Lung (tissue), 11 donors: ENCODE measurements at regions not wholly inside any gene's neighbourhood (a gene's known extent, or its start where the extent isn't known, plus 50 kb on each side); places are given as distances from the start of the nearest gene placed in this dataset.

ENCODE experiments used
- ATAC-seq: fragments of 200-7000 bp; cut with Tn5 transposase; one replicate; pipeline ENCODE4 v1.9.1; 2020; ENCODE audit warnings: moderate number of reproducible peaks; ENCODE audit not compliant: insufficient read depth, low FRiP score
- DNase-seq, 3 donors: peaks; one replicate each; pipeline ENCODE4 v3.0.0-alpha.2; 2013 to 2017
- H3K27ac ChIP-seq, 2 donors: one replicate each; pipeline ENCODE4 v1.5.1; 2013; ENCODE audit warnings: mild to moderate bottlenecking in 2 of 2, moderate library complexity in 2 of 2, control low read depth in 1 of 2, inconsistent platforms in 1 of 2, low read depth in 1 of 2, low read length in 1 of 2
- H3K27me3 ChIP-seq, 3 donors: one replicate each; pipeline ENCODE4 v1.5.1; 2013; ENCODE audit warnings: low read length in 2 of 3; ENCODE audit not compliant: control insufficient read depth in 3 of 3, insufficient read depth in 3 of 3
- H3K36me3 ChIP-seq, 4 donors: one replicate each; pipeline ENCODE4 v1.5.1; 2013; ENCODE audit warnings: low read length in 4 of 4, mild to moderate bottlenecking in 1 of 4, moderate library complexity in 1 of 4; ENCODE audit not compliant: control insufficient read depth in 4 of 4, insufficient read depth in 4 of 4
- H3K4me1 ChIP-seq, 5 donors: one replicate each; pipeline ENCODE4 v1.5.1; 2013; ENCODE audit warnings: low read length in 5 of 5, mild to moderate bottlenecking in 2 of 5, moderate library complexity in 1 of 5; ENCODE audit not compliant: control insufficient read depth in 5 of 5, insufficient read depth in 5 of 5
- H3K4me3 ChIP-seq: one replicate; pipeline ENCODE4 v1.5.1; 2013; ENCODE audit warnings: mild to moderate bottlenecking, control low read depth, moderate library complexity
- H3K9ac ChIP-seq, 2 donors: one replicate each; pipeline ENCODE4 v1.5.1; 2013; ENCODE audit warnings: low read length in 2 of 2, control low read depth in 1 of 2; ENCODE audit not compliant: insufficient read depth in 1 of 2
- H3K9me3 ChIP-seq, 4 donors: one replicate each; pipeline ENCODE4 v1.5.1; 2013; ENCODE audit warnings: low read length in 3 of 4, mild to moderate bottlenecking in 1 of 4, moderate library complexity in 1 of 4; ENCODE audit not compliant: control insufficient read depth in 4 of 4, insufficient read depth in 3 of 4
- WGBS, 2 donors: extraction: QIAGEN DNeasy Blood & Tissue Kit; methylation state at CpG; one replicate each; pipeline ENCODE4 v1.1.7; 2013; 5-methylcytosine and 5-hydroxymethylcytosine counted together
- TF ChIP-seq, protein P1 (sequence below): IDR thresholded peaks from 2 replicates; pipeline ENCODE4 v1.5.1; 2012; ENCODE audit warnings: mild to moderate bottlenecking; ENCODE audit errors: control extremely low read depth, extremely low read depth
- donor health status: control.
- donor health status: control.
- donor health status: Bipolar disorder and iron deficiency.
- donor health status: healthy.
- donor health status: DM: yes; HTN: yes; CAD: no.

DNA sequence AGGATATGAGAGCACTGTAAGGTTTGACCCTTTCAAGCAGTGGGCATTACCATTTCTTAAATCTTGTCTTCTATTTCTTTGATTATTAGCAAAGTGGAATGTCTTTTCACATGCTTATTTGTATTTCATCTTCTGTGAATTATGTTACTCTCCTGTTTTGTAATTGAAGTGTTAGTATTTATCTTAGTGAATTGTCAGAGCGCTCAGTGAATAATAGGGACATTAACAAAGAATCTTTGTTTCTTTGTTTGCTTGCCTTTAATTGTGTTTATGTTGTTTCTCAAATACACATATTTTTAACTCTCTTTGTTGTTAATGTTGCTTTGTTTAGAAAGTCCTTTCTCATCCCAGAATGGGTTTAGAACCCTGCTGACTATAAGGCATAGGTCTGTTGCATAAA is 259.3 kb downstream of the RRAGC start:
- Histone ChIP-seq H3K36me3 (no peaks in the 10 kb centered on the region), H3K27ac (no peak overlapping the region), H3K9ac (no peak overlapping the region), H3K4me1 (no peaks in the 10 kb centered on the region), H3K27me3 (peaks cover 0 to 7% (median 0%) of the 10 kb centered on the region in 3 donors), H3K4me3 (no peak overlapping the region), H3K9me3 (peaks cover 0 to 5% (median 0%) of the 10 kb centered on the region in 4 donors)
- DNase-seq (no peak), ATAC-seq (no peak)
- TF ChIP-seq, protein P1, sequence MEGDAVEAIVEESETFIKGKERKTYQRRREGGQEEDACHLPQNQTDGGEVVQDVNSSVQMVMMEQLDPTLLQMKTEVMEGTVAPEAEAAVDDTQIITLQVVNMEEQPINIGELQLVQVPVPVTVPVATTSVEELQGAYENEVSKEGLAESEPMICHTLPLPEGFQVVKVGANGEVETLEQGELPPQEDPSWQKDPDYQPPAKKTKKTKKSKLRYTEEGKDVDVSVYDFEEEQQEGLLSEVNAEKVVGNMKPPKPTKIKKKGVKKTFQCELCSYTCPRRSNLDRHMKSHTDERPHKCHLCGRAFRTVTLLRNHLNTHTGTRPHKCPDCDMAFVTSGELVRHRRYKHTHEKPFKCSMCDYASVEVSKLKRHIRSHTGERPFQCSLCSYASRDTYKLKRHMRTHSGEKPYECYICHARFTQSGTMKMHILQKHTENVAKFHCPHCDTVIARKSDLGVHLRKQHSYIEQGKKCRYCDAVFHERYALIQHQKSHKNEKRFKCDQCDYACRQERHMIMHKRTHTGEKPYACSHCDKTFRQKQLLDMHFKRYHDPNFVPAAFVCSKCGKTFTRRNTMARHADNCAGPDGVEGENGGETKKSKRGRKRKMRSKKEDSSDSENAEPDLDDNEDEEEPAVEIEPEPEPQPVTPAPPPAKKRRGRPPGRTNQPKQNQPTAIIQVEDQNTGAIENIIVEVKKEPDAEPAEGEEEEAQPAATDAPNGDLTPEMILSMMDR, result no peak
- 89 to 94% methylated on average over 1 of the region's 1 CpG for WGBS, 2 donors

DNA sequence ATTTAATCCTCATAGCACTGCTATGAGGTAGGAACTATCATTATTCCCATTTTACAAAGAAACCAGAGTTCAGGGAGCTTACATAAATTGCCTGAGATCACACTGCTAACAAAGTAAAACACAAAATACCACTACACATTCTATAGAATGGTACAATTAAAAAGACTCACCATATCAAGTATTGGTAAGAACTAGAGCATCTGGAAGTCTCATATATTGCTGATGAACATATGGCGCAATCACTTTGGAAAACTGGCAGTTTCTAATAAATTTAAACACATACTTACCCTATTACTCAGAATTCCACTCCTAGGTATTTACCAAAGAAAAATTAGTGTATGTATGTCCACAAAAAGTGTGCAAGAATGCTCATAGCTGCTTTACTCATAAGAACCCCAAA is 261.5 kb downstream of the RRAGC start:
- DNase-seq (no peak), ATAC-seq (no peak)
- no peak overlapping the region for H3K9ac ChIP-seq
- 93 to 96% methylated on average over 1 of the region's 1 CpG for WGBS, 2 donors
- peaks cover 0 to 4% (median 0%) of the 10 kb centered on the region in 3 donors for H3K27me3 ChIP-seq
- no peak overlapping the region for H3K27ac ChIP-seq
- H3K9me3 ChIP-seq, result peaks cover 0 to 12% (median 0%) of the 10 kb centered on the region in 4 donors
- no peak overlapping the region for H3K4me3 ChIP-seq
- no peaks in the 10 kb centered on the region for H3K4me1 ChIP-seq
- TF ChIP-seq, protein P1, result no peak
- H3K36me3 ChIP-seq, result no peaks in the 10 kb centered on the region

DNA sequence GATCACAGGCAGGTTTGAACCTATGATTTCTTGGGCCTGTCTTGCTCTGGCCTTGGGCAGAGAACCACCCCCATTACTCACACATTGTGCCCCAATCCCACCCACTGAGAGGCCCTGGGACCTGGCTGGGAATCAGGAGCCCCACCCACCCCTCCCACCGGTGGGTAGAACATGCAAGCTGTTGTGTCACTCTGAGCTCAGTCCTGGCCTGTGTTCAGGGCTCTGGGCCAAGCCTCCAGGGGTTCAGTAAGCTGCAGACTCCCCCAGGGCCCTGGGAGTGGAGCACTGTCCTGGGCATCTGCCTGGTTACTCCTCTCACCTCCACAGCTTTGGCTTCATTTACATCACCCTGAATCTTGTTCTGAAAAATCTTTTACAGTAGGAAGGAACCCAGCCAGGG is 270.5 kb downstream of the RRAGC start:
- no peak overlapping the region for H3K27ac ChIP-seq
- no peaks in the 10 kb centered on the region for H3K36me3 ChIP-seq
- H3K4me3 ChIP-seq, result no peak overlapping the region
- TF ChIP-seq, protein P1, result no peak
- H3K27me3 ChIP-seq, result no peaks in the 10 kb centered on the region
- H3K9me3 ChIP-seq, result peaks cover 0 to 6% (median 0%) of the 10 kb centered on the region in 4 donors
- 16 to 38% methylated on average over 1 of the region's 1 CpG for WGBS, 2 donors
- H3K9ac ChIP-seq, result no peak overlapping the region
- peaks cover 0 to 5% (median 0%) of the 10 kb centered on the region in 5 donors for H3K4me1 ChIP-seq
- ATAC-seq (no peak), DNase-seq (peak in 1 of 3 donors; percentile 57)

DNA sequence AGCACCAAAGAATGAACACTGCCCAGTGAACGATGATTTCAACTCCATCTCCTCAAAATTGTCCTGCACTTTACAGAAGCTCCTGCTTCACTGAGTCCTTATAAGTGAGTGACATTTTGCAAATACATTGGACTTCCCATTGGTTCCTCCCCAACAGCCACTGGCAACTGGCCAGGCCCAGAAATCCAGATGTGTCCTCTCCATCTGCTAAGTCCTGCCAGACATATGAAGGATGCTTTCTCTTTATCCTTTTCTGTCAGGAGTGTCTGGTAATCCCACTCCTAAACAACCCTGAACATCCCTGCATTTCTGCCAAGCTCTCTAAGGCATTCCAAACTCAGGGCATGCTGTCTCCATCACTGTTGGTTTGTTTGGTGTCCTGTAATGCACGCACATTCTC is 271.8 kb downstream of the RRAGC start:
- DNase-seq (peak in 1 of 3 donors; percentile 49), ATAC-seq (no peak)
- no peaks in the 10 kb centered on the region for H3K36me3 ChIP-seq
- H3K27me3 ChIP-seq, result no peaks in the 10 kb centered on the region
- no peak overlapping the region for H3K4me3 ChIP-seq
- H3K9ac ChIP-seq, result no peak overlapping the region
- 86 to 90% methylated on average over 2 of the region's 2 CpGs for WGBS, 2 donors
- peaks cover 0 to 2% (median 0%) of the 10 kb centered on the region in 4 donors for H3K9me3 ChIP-seq
- TF ChIP-seq, protein P1, result no peak
- H3K4me1 ChIP-seq, result peaks cover 0 to 5% (median 0%) of the 10 kb centered on the region in 5 donors
- H3K27ac ChIP-seq, result no peak overlapping the region
